Stimulated activated CD8-positive, alpha-beta memory T cell treated with anti-CD3 and anti-CD28 coated beads, Interleukin-7, amount 100 ng/mL, for 48 hours (primary cell): ENCODE measurements at regions not wholly inside any gene's neighbourhood (a gene's known extent, or its start where the extent isn't known, plus 50 kb on each side); places are given as distances from the start of the nearest gene placed in this dataset.
"Not testable (repeated sequence)": the region's sequence is repeated elsewhere in the genome, so short reads cannot be mapped to it uniquely, and the experiment has no call there.

Experiments used
- DNase-seq, 2 donors: peaks; one replicate each; pipeline ENCODE4 v3.0.0-alpha.2; 2020; ENCODE audit warnings: low read depth in 1 of 2; ENCODE audit errors: extremely low read depth in 1 of 2

DNA sequence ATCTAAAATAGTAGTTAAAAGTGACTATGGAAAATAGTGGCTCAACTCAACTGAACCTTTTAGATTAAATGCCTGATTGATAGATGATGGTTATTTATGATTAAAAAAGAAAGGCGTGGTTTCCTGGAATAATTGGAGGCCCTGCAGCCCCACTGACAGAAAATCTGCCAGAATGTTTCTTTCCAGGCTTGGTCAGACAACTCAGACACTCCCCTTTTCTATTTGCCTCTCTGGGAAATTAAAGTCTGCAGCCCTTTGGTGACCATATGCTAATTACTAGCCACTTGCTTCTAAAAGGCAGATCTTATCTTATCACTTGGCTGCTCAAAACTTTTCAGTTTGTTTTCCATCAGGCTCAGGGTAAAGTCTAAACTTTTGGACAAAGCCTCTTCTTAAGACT lies 506.0 kb downstream of the TMEM114 start:
- DNase-seq: no peak

DNA sequence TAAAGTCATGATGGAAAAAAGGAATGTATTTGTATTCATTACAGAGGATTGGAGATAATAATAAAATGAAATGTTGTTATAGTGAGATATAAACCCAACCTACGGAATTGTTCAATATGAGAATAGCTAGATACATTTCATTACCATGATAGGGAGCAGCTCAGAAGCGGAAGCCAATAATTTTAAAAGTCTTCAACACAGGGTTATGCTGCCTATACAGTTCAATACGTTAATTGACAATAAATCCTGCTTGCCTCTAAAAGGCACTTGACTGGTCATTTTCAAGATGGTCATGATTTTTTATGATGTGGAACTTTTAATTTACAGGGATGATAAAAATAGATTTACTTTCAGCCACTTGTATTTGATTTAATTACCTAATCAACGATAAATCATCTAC lies 506.8 kb downstream of the TMEM114 start:
- DNase-seq: no peak

DNA sequence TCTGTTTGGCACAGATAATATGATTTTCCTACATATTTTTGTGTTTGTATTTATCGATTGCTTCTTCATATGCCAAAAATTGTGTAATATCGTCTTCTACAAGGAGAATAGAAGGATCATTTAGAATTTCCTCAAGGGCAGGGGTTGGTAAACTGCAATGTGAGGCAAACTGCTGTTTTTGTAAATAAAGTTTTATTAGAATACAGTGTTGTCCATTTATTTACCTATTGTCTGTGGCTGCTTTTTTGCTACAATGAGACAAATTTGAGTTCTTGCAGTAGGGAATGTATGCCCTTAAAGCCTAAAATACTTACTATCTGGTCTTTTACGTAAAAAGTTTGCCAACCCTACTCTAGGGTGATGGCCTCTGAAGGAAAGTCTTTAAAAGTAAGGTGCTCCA lies 509.5 kb downstream of the TMEM114 start:
- no peak for DNase-seq

DNA sequence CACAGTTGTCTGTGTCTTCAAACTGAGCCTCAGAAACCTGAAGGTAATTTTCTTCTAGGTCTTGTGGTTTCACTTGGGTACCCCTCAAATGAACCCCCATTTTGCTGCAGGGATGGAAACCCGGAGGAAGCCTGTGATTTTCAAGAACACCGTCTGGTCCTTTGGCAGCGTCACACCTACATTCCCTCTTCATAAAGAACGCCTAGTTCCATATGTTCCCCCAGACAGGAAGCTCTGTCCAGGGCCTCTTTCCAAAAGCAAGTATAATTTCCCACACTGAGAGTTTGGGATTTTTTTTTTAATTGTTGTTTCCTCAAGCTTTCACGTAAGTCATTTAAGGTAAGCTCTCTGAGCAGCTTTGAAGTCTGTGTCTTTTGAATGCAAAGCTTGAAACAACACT lies 515.0 kb downstream of the TMEM114 start:
- DNase-seq: no peak

DNA sequence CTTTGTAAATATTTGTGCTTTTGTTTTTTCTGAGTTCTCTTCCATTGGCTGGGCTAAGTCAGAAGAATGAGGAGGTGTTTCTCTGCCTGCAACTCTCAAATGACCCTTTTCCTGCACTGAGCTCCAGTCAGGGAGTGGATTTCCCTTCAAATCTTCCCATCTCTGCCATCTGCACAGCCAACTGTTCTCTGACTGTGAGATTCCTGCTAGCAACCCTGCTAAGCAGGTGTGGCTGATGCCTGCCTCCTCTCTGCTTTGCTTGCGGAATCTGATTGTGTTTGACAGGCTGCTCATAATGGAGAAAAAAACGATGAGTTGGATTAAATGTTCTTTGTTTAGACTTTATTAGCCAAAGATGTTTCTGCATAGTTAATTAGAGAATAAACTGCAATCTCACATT lies 519.8 kb downstream of the TMEM114 start:
- no peak for DNase-seq

DNA sequence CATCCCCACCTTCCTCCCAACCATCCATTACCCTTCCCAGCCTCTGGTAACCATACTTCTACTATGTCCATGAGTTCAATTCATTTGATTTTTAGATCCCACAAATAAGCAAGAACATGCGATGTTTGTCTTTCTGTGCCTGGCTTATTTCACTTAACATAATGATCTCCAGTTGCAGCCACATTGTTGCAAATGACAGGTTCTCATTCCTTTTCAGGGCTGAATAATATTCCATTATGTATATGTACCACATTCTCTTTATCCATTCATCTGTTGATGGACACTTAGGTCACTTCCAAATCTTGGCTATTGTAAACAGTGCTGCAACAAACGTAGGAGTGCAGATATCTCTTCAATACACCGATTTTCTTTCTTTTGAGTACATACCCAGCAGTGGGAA lies 522.1 kb downstream of the TMEM114 start:
- DNase-seq: not testable (repeated sequence)

DNA sequence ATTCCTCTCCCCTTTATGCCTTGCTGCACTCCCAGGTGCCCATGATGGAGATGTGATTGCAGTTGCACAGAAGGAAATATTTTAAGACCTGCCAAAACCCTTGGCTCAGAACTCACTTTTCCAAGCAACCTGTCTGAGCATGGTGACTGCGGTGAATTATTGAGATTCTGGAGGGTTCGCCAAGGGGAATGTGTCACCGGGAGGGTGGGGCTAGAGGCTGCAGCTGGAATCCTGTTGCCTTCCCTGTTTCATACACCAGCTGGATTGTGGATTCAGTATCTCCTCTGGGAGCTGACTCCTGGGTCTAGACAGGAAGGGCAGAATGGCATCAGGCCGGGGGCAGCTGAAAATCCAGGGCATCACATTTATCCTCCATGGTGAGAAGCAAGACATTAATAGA lies 527.2 kb downstream of the TMEM114 start:
- DNase-seq: no peak

DNA sequence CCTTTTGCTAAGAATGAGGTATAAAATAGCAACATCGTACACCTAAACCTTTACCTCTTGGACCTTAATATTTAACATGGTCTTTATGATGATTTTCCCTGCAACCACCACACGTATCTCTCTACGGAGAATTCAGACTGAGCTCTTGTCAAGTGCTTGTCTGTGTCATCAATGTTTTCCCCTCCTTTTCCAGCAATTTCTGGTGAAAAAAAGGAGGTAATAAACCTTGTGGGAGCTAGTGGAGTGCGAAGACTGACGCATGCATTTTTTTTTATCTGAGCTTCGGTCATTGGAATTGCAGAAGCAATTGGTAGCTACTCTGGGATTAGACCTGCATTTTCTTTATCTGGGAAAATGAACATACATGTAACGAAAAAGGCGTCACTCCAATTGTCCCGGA lies 527.6 kb downstream of the TMEM114 start:
- DNase-seq: no peak

DNA sequence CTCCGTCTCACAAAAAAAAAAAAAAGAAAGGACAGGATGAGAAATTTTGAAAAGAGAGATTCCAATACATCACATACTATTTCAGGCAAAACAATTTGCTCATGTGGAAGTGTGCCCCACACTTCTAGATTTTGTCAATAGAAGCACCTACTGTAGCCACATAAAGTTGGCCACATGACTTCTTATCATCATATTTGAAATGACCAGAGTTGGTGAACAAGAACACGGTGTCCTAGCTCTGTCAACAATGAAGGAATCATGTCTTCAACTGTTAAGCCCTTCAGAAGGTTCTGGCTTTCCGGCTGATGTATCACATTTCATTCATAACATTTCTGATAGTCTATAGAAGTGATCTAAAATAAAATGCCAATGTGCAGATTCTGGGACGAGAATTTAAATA lies 534.5 kb downstream of the TMEM114 start:
- no peak for DNase-seq

DNA sequence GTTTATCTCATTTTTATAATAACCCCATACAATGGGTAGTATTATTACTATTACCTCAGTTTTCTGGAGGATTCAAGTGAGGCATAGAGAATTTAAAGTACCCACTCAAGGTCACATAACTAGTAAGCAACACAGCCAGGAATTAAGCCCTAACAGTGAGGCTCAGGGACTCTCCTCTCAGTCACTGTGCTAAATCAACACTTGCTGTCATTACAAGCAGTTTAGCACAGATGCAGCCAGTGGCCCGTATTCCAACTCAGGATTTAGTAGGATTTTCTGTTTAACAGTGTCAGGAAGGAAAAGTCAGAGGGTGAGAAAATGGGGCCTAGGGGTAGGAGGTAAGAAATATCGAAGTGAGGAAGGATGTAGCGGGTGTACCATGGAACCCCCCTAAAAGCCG lies 536.9 kb downstream of the TMEM114 start:
- DNase-seq: no peak

DNA sequence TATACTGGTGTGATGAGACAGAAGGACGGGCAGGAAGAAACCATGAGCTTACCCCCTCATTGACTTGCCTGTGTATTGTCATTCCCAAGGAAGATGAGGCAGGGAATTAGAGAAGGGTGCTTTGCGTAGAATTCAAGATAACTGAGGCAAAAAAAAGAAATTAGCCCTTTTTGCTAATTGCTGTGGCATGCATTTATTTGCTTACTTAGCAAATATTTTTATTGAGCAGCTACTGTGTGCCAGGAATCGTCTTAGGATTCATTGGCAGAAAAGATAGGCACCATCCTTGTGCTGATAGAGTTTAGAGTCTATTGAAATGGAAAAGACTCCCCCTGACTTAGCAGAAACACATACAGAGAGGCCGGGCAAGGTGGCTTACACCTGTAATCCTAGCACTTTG lies 541.9 kb downstream of the TMEM114 start:
- no peak for DNase-seq

DNA sequence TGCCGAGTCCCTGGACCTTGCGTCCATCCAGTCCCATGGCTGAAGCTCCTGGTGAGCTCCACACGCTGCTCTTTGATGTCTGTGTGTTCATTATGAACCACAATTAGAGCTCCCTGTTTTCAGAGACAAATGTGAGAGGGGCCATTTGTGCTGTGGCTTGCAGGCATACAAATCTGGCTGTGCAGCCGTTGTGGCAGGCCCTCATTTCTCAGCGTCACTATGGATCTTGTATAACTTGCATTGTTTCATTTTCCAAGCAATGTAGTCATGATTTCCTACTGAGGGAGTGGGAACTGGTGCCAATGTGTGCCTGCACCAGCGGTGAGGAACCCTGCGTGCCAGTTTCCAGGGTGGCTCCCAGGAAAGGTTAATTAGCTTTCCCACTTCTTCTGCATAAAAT lies 542.6 kb downstream of the TMEM114 start:
- DNase-seq: no peak

DNA sequence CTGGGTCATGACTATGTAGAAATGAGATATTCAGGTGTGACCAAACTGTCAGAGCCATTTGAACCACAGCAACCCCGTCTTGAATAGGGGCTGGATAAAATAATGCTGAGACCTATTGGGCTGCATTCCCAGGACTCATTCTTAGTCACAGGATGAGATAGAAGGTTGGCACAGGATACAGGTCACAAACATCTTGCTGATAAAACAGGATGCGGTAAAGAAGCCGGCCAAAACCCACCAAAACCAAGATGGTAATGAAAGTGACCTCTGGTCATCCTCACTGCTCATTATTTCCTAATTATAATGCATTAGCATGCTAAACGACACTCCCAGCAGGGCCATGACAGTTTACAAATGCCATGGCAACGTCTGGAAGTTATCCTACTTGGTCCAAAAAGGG lies 545.5 kb downstream of the TMEM114 start:
- no peak for DNase-seq

DNA sequence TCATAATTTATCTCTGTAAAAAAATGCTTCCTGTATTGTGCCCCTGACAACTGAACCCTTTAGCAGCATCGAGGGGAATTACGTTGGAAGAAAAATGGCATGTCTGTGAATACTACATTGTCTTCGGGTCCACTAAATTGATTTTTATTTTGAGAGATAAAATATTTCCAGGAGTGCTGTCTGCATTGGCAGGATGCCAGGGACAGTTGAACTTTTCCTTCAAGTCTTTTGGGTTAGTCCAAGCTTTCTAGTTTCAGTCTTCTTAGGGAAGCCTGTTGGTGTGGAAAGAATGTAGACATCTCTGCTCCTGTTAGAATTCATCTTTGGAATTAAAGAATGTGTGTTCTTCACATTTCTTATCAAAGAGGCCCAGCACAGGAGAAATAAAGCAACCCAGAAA lies 557.9 kb downstream of the TMEM114 start:
- DNase-seq: no peak

DNA sequence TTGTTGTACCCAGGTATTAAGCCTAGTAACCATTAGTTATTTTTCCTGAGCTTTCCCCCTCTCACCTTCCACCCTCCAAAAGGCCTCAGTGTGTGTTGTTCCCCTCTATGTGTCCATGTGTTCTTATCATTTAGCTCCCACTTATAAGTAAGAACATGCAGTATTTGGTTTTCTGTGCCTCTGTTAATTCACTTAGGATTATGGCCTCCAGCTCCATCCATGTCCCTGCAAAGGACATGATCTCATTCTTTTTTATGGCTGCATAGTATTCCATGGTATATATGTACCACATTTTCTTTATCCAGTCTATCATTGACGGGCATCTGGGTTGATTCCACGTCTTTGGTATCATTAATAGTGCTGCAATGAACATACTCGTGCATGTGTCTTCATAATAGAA lies 560.3 kb downstream of the TMEM114 start:
- DNase-seq: not testable (repeated sequence)

DNA sequence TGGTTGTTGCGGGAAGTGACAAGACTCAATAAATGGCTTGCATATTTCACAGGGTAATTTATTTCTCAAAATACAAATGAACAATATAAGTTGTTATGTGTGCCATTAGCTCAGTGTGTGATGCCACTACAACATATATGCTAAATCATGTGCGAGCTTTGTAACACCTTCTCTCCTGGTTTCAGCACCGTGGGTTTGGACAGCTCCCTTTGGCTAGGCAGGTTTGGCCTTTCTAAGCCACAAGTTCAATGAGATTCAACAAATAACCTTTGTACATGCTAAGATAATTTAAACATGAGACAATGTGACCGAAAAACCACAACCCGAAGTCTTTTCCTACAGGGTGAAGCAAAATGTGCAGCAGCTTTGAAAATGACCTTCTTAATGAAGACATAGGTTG lies 563.9 kb downstream of the TMEM114 start:
- DNase-seq: no peak

DNA sequence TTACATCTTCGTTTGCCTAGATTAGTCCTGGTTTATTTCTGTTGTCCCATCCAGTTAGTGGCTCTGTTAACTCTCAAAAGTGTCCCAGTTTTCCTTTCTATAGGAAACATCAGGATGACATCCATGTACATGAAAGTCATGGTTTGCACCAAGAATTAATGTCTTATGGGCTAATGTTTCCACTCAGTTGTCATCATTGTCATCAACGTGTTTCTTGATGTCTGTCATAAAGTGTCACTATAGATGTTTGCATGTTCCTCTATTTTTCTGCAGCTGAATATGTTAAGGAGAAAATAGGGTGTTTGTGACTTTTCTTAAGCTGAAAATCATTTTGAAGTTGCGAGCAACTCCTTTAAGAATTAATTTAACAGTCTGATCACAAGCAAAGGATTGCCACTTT lies 567.0 kb downstream of the TMEM114 start:
- DNase-seq: no peak

DNA sequence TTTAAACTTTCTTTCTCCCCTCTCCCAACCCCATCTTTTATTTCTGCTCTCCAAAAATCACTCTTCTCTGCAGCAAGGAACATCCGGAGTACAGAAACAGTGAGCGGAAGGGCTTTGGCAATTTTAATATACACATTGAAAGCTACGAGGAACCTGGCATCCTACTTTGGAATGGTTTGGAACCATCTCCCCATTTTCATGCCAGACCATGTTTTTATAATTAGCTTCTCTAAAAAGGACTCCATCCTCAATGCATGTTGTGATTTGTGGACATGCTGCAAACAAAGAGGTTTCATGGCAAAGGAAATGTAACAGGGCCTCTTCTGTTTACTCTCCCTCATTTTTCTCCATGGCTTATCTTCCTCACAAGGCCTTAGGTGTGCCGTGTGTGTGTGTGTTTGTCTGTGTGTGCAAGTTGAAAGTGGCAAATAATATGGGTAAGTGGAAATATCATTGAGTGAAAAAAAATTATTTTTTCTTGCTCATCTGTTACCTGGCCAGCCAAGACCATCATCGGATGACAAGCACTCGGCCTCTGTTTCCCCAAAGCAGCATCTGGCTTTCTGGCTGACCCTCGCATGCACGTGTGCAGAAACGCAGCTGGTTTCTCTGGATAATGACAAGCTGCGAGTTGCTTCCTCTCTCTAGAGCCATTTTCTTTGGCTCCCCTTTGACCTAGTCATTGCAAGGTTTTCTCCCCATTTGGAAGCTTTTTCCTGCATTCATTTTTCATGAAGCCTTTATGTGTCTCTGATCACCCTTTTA lies 585.0 kb downstream of the TMEM114 start:
- no peak for DNase-seq

DNA sequence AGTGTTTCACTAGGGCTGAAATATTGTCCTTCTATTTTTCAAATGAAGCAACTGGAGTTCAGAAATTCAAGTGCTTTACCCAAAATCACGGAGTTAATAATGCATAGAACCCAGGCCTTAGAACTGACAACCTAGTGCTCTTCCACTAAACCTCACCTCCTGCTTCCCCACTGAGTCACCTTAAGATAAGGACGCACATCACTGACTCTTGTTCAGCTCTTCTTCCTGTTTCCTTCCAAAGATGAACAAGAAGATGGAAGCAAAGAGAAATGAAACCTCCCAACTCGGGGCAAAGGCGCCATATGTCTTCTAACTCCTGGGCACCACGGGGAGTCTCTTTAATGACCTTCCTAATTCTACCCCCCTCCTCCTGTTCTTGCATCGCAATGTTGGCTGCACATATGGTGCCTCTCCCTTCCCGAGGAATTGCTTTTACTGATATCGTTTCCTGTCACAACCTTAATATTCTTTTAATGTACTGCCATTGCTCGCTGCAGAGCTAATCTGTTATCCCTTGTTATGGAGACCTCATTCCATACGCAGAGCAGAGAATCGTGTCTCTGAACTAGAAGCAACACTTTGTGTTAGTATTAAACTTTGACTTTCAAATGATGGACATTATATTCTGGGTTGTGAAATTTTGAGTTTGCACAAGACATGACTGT lies 591.4 kb downstream of the TMEM114 start:
- no peak for DNase-seq

DNA sequence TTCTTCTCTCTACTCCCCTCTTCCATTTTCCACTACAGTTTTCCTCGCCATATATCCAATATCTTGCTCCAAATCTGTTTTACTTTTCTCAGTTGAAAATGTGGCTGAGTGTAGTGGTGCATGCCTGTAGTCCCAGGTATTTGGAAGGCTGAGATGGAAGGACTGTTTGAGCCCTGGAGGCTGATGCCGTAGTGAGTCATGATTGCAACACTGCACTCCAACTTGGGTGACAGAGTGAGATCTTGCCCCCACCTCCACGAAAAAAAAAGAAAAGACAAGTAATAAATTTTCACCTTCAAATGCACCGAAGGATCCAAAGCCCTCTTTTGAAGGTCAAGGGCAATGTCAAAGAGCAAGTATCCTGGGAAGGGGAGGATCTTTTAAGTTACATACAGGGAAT lies 592.3 kb downstream of the TMEM114 start:
- DNase-seq: no peak

DNA sequence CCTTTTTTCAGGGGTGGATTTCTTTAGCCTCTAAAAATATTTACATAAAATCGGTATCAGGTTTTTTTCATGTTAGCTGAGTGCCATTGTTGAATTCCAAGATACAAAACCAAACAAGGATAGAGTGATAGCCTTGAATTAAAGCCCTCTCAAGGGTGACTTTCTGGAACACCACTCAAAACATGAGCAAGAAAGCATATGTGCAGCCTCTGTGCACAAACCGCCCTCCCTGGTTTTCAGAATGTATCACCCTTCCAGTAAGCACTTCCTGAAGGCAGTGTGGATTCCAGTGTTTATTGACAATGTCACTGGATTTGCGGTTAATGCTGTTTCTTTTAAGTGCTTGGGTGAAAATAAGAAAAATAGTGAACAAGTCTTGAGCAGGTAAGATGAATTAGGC lies 597.7 kb downstream of the TMEM114 start:
- DNase-seq: no peak

DNA sequence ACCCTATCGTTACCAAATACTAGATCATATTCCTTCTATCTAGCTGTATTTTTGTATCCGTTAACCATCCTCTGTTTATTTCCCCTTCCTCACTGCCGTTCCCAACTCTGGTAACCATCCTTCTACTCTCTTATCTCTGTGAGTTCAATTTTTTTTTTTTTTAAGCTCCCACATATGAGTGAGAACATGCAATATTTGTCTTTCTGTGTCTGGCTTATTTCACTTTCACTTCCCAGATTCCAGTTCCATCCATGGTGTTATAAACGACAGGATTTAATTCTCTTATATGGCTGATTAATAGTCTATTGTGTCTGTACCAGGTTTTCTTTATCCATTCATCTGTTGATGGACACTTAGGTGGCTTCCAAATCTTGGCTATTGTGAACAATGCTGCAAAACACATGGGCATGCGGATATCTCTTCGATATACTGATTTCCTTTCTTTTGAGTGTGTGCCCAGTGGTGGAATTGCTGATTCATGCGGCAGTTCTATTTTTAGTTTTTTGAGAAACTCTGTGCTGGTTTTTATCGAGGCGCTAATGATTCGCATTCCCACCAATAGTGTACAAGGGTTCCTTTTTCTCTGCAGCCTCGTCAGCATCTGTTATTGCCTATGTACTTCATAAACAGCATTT lies 599.6 kb downstream of the TMEM114 start:
- DNase-seq: no peak
